Tibial artery (tissue), 4 donors: ENCODE measurements at regions not wholly inside any gene's neighbourhood (a gene's known extent, or its start where the extent isn't known, plus 50 kb on each side); places are given as distances from the start of the nearest gene placed in this dataset.
"Not testable (repeated sequence)": the region's sequence is repeated elsewhere in the genome, so short reads cannot be mapped to it uniquely, and the experiment has no call there.

ENCODE experiments used
- DNase-seq, 2 donors: peaks; one replicate each; pipeline ENCODE4 v3.0.0-alpha.2; 2019
- H3K27ac ChIP-seq, 2 donors: fragments of 200-600 bp; sonication (generic) in 1 of 2; 1 replicate in 1 of 2; 2 replicates in 1 of 2; pipeline ENCODE4 v1.5.1; 2018 to 2019; ENCODE audit warnings: mild to moderate bottlenecking in 1 of 2
- H3K27me3 ChIP-seq, 2 donors: fragments of 200-600 bp; sonication (generic) in 1 of 2; one replicate each; pipeline versions ENCODE4 v1.5.1 to v1.6.0; 2016 to 2019
- H3K36me3 ChIP-seq, 3 donors: fragments of 200-600 bp; sonication (generic) in 2 of 3; one replicate each; pipeline ENCODE4 v1.5.1; 2016 to 2019; ENCODE audit warnings: mild to moderate bottlenecking in 2 of 3
- H3K4me1 ChIP-seq, 4 donors: fragments of 200-600 bp; sonication (generic) in 2 of 4; 1 replicate in 3 of 4; 2 replicates in 1 of 4; pipeline ENCODE4 v1.5.1; 2016 to 2019
- H3K4me3 ChIP-seq, 2 donors: fragments of 200-600 bp; sonication (generic) in 1 of 2; 1 replicate in 1 of 2; 2 replicates in 1 of 2; pipeline ENCODE4 v1.5.1; 2018 to 2019; ENCODE audit warnings: mild to moderate bottlenecking in 2 of 2
- H3K9me3 ChIP-seq, 3 donors: fragments of 200-600 bp; sonication (generic) in 1 of 3; one replicate each; pipeline ENCODE4 v1.5.1; 2016 to 2019
- intact Hi-C: fragments of 100-400 bp; cut with DNase I; formaldehyde crosslinking; loops from one replicate; pipeline ENCODE4 v1.15.0; 2023; ENCODE audit warnings: low total_unique reads
- TF ChIP-seq, protein P1 (sequence below), 2 experiments: fragments of 200-600 bp in 1 of 2; fragments of 450-650 bp in 1 of 2; IDR thresholded peaks; one replicate each; pipeline ENCODE4 v1.5.1; 2017 to 2019; ENCODE audit warnings: antibody characterized with exemption in 2 of 2, mild to moderate bottlenecking in 1 of 2, moderate library complexity in 1 of 2

- Histone ChIP-seq H3K9me3 (no peaks in the 10 kb centered on the region), H3K27me3 (no peaks in the 10 kb centered on the region), H3K4me1 (no peaks in the 10 kb centered on the region), H3K36me3 (no peaks in the 10 kb centered on the region), H3K4me3 (no peak overlapping the region), H3K27ac (no peak overlapping the region)
- intact Hi-C loops, result no loop called here
- DNase-seq, result no peak
- TF ChIP-seq, protein P1, sequence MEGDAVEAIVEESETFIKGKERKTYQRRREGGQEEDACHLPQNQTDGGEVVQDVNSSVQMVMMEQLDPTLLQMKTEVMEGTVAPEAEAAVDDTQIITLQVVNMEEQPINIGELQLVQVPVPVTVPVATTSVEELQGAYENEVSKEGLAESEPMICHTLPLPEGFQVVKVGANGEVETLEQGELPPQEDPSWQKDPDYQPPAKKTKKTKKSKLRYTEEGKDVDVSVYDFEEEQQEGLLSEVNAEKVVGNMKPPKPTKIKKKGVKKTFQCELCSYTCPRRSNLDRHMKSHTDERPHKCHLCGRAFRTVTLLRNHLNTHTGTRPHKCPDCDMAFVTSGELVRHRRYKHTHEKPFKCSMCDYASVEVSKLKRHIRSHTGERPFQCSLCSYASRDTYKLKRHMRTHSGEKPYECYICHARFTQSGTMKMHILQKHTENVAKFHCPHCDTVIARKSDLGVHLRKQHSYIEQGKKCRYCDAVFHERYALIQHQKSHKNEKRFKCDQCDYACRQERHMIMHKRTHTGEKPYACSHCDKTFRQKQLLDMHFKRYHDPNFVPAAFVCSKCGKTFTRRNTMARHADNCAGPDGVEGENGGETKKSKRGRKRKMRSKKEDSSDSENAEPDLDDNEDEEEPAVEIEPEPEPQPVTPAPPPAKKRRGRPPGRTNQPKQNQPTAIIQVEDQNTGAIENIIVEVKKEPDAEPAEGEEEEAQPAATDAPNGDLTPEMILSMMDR (IDR thresholded peaks at IDR 0.05), result no peak
These were observed 188.6 kb upstream of the FKBP1C start for GRCh38 chr6:63022631-63023030.

- intact Hi-C loops, result no loop called here
- Histone ChIP-seq H3K4me3 (no peak overlapping the region), H3K27ac (no peak overlapping the region), H3K4me1 (no peaks in the 10 kb centered on the region), H3K36me3 (no peaks in the 10 kb centered on the region), H3K9me3 (no peaks in the 10 kb centered on the region), H3K27me3 (no peaks in the 10 kb centered on the region)
- no peak for DNase-seq
- TF ChIP-seq, protein P1 (IDR thresholded peaks at IDR 0.05), result no peak
These were observed 187.5 kb upstream of the FKBP1C start for GRCh38 chr6:63023726-63024125.

GRCh38 chr6:63049216-63049615 is 162.1 kb upstream of the FKBP1C start:
- H3K27me3 ChIP-seq, result no peaks in the 10 kb centered on the region
- intact Hi-C loops, result no loop called here
- TF ChIP-seq, protein P1 (IDR thresholded peaks at IDR 0.05), result no peak

GRCh38 chr6:63053206-63053605 is 158.1 kb upstream of the FKBP1C start:
- H3K9me3 ChIP-seq, intact Hi-C loops, H3K27ac ChIP-seq, DNase-seq, H3K4me1 ChIP-seq, H3K4me3 ChIP-seq, H3K36me3 ChIP-seq, H3K27me3 ChIP-seq: not testable (repeated sequence)

More at GRCh38 chr6:63049216-63049615, 162.1 kb upstream of the FKBP1C start:
- no peak overlapping the region for H3K27ac ChIP-seq
- no peaks in the 10 kb centered on the region for H3K36me3 ChIP-seq
- no peaks in the 10 kb centered on the region for H3K9me3 ChIP-seq
- no peaks in the 10 kb centered on the region for H3K4me1 ChIP-seq
- DNase-seq, result no peak
- H3K4me3 ChIP-seq, result no peak overlapping the region

GRCh38 chr6:63058601-63059000 is 152.7 kb upstream of the FKBP1C start:
- intact Hi-C loops, result no loop called here
- H3K27me3 ChIP-seq, result no peaks in the 10 kb centered on the region
- DNase-seq, result no peak
- H3K9me3 ChIP-seq, result no peaks in the 10 kb centered on the region
- H3K27ac ChIP-seq, result no peak overlapping the region
- H3K4me1 ChIP-seq, result no peaks in the 10 kb centered on the region
- H3K4me3 ChIP-seq, result no peak overlapping the region
- TF ChIP-seq, protein P1 (IDR thresholded peaks at IDR 0.05), result no peak
- no peaks in the 10 kb centered on the region for H3K36me3 ChIP-seq

GRCh38 chr6:63063631-63064271 is 147.5 kb upstream of the FKBP1C start:
- Histone ChIP-seq H3K4me3 (no peak overlapping the region), H3K9me3 (peaks cover 0 to 6% (median 0%) of the 10 kb centered on the region in 3 donors), H3K4me1 (no peaks in the 10 kb centered on the region), H3K36me3 (no peaks in the 10 kb centered on the region), H3K27ac (no peak overlapping the region), H3K27me3 (no peaks in the 10 kb centered on the region)
- intact Hi-C loops, result no loop called here
- TF ChIP-seq, protein P1 (IDR thresholded peaks at IDR 0.05), result no peak
- no peak for DNase-seq
